Muscle of back (tissue), 3 donors: ENCODE measurements at regions not wholly inside any gene's neighbourhood (a gene's known extent, or its start where the extent isn't known, plus 50 kb on each side); places are given as distances from the start of the nearest gene placed in this dataset.

Experiments
- DNase-seq, 3 donors: peaks; one replicate each; pipeline versions ENCODE4 v3.0.0 to v3.0.0-alpha.2; 2013

- DNase-seq = no peak
These were observed 225.9 kb downstream of the C1D start for GRCh38 chr2:67836866-67837265.

- no peak for DNase-seq
These were observed 224.6 kb downstream of the C1D start for GRCh38 chr2:67838205-67838604.

- no peak for DNase-seq
These were observed 223.6 kb downstream of the C1D start for GRCh38 chr2:67839242-67839641.

GRCh38 chr2:67839668-67840067, 223.1 kb downstream of the C1D start:
- DNase-seq = no peak

GRCh38 chr2:67840460-67841068, 222.2 kb downstream of the C1D start:
- DNase-seq = peak; percentile 33 to 80 (median 71)

GRCh38 chr2:67841711-67842110, 221.1 kb downstream of the C1D start:
- no peak for DNase-seq

- no peak for DNase-seq
These were observed 220.3 kb downstream of the C1D start for GRCh38 chr2:67842375-67842959.

- DNase-seq = no peak
These were observed 218.7 kb downstream of the C1D start for GRCh38 chr2:67844024-67844540.

GRCh38 chr2:67845621-67846369, 217.0 kb downstream of the C1D start:
- no peak for DNase-seq

- peak; percentile 77 to 87 (median 79) for DNase-seq
These were observed 216.3 kb downstream of the C1D start for GRCh38 chr2:67846370-67847070.

- no peak for DNase-seq
These were observed 214.1 kb downstream of the C1D start for GRCh38 chr2:67848551-67849285.

GRCh38 chr2:67851016-67851415, 211.8 kb downstream of the C1D start:
- DNase-seq = no peak

GRCh38 chr2:67851956-67852824, 210.6 kb downstream of the C1D start:
- peak in 1 of 3 donors; percentile 29 for DNase-seq

GRCh38 chr2:67854103-67854743, 208.6 kb downstream of the C1D start:
- DNase-seq = no peak

- no peak for DNase-seq
These were observed 208.0 kb downstream of the C1D start for GRCh38 chr2:67854798-67855197.

GRCh38 chr2:67856866-67857265, 205.9 kb downstream of the C1D start:
- no peak for DNase-seq

- DNase-seq = no peak
These were observed 205.0 kb downstream of the C1D start for GRCh38 chr2:67857836-67858235.

GRCh38 chr2:67858886-67859285, 203.9 kb downstream of the C1D start:
- DNase-seq = no peak

- no peak for DNase-seq
These were observed 196.9 kb downstream of the C1D start for GRCh38 chr2:67865917-67866316.

GRCh38 chr2:67867735-67868134, 195.1 kb downstream of the C1D start:
- DNase-seq = no peak
